Mucosa of gallbladder (tissue), 1 donor: ENCODE measurements at regions not wholly inside any gene's neighbourhood (a gene's known extent, or its start where the extent isn't known, plus 50 kb on each side); places are given as distances from the start of the nearest gene placed in this dataset.
"Not testable (repeated sequence)": the region's sequence is repeated elsewhere in the genome, so short reads cannot be mapped to it uniquely, and the experiment has no call there.

Source experiments
- DNase-seq: peaks from one replicate; pipeline ENCODE4 v3.0.0-alpha.2; 2020; ENCODE audit warnings: low spot score
- donor health status: DM: no; HTN: no; CAD: no.

DNA sequence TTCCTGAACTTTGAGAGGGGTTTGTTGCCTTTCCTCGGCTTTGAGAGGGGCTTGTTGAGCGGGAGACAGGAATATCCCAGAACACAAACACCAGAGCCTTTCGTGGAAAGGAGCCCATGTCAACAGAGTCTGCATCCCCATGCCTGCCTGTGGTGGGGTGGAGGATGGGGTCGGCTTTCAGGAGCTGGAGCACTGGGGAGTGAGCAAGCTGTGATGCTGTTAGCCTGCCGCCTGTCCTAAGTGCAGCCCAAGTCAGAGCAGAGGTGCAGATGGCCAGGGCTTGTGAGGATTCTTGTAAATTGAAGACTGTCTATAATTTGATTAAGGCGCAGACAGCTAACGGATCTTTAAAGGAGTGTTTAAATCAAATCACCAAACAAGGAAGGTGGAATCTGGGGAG, 103.3 kb upstream of the ANK2 start:
- no peak for DNase-seq

- no peak for DNase-seq
Observed at GRCh38 chr4:112947616-112948015, 101.8 kb upstream of the ANK2 start.

DNA sequence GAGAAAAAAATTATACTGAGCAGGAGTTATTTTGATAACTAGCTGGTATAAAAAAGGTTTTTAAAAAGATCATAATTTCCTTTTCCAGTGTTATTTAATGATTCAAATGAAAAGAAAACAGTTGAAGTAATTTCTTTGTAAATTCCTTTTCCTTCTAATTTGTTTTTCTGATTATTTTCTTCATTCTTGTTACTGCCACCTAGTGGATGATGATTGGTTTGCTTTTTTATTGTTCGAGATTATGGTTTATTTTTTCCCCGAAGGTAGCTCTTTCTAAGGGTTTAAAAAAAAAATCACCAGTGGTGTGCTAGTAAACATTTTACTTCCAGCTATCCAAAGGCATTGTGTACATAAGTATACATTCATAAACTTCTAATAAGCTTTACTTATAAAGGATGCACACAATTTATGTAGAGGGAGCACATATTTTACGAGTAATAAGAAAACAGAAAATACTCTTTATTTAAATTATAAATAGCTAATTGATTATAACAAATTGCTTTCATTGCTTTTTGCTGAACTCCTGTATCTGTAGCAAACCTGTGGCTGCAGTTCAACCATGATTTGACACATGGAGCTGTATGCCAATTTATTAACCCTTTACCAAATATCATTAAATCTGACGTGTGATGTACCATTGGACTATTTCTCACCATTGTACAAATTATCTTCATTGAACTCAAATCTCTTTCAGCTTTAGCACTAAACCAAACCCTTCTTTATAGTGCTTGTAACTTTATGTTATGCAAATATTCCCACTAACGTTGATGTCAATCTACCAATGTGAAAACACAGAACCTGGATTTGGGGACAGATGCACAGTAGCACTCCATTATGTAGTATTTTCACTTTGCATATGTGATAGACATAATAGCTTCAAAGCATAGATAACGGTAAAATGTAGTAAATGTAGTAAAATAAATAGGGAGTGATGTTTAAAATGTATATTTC, 97.8 kb upstream of the ANK2 start:
- no peak for DNase-seq

- no peak for DNase-seq
Observed at GRCh38 chr4:112952313-112952700, 97.1 kb upstream of the ANK2 start.

DNA sequence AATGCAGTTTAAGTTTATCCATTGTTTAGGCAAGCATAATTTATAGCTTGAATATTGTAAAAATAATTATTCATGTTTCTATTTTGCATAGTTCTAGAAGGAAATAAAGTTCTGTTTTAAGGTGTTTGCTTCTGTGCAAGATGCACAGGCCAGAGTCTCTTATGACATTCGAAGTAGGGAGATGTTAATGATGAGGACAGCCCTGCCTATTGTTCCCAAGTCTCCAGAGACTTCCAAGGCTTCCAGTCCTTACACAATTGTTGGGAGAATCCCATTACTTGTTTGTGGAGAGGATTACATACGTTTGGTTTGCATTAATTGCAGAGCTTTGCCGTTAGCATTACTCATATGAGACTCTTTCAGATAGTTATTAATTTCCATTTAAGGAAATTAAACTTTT, 96.2 kb upstream of the ANK2 start:
- no peak for DNase-seq

DNA sequence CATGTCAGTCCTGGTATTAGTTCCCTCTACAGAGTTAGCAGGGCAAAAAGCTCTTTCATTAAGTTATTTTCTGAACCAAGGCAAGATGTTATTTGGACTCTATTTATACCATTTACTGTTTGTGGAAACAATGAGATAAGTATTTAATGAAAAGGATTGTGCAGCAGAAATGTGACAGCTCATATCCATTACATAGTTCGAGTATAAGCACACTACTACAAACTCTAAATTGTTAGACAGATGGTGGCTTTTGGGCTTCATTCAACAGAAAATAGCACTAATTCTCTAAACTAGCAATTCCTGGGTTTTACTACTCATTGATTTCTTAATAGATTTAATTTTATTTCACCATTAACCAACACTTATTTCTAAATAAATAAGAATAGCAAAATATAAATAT, 95.2 kb upstream of the ANK2 start:
- no peak for DNase-seq

GRCh38 chr4:112956484-112956896, 93.0 kb upstream of the ANK2 start:
- DNase-seq: no peak

- not testable (repeated sequence) for DNase-seq
Observed at GRCh38 chr4:112957764-112958163, 91.7 kb upstream of the ANK2 start.

- no peak for DNase-seq
Observed at GRCh38 chr4:112966701-112967488, 82.6 kb upstream of the ANK2 start.

DNA sequence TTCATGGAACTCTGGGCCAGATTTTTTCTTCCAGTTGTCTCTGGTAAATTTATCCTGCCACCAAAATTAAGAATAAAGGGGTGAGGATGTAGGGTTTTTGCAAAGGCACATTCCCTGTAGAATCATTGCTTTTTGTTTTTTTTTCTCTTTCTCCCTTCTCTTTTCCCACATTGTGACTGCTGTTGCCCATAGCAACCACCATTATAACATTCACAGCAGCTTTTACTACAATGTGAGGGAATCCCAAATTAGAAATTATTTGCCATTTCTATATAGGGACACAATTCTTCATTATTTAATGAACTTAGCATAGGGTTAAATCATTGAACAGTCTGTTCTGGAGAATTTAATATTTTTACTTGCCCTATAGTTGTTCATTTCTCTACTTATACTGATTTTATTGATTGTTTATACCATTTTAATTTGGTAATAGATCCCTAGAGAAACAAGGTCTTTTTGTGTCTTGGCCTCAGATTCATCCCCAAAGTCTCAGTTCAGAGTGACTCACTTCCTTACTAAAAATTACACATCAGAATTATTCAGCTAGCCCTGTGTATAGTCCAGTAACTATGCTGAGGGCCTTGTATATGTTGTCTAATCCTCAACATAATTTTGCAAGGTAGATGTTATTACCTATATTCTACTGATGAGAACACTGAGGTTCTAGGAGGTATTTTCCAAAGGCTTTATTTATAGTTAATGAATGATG, 80.8 kb upstream of the ANK2 start:
- no peak for DNase-seq

- DNase-seq: no peak
Observed at GRCh38 chr4:112970903-112971302, 78.5 kb upstream of the ANK2 start.

GRCh38 chr4:112973750-112974251, 75.7 kb upstream of the ANK2 start:
- DNase-seq: no peak

- no peak for DNase-seq
Observed at GRCh38 chr4:112975567-112976355, 73.7 kb upstream of the ANK2 start.

DNA sequence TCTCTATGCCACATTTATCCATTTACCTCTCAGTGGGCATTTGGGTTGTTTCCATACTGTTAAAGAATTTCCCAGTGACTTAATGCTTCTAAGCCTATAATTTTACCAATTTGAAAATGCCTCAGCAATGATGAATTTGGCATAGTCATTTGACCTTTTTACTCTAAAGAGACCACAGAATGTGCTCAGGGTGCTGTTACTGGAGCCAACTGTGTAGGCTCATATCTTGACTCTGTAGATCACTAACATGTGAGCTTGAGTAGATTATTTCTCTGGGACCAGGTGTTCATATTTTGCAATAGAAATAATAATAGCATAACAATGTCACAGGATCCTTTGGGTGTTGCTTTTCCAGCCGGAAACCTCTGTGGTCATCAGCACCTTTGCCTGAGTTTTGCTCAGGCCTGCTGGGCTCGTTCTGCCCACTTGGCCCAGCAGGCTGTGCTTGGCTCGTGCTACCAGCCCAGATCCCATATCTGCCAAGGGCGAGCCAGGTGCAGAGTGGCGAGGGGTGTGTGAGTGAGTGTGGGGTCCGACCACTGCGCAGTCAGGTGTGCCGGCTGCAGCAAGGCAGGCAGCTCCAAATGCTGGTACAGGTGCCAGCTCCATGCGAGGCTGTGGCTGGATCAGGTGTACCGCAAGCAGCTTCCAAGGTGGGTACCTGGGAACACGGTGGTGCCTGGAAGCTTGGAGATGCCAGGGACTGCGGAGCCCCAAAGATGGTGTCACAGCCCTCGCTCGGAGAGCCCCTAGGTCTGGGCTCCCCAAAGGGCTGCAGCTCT, 70.6 kb upstream of the ANK2 start:
- no peak for DNase-seq

GRCh38 chr4:112979881-112980421, 69.5 kb upstream of the ANK2 start:
- no peak for DNase-seq

DNA sequence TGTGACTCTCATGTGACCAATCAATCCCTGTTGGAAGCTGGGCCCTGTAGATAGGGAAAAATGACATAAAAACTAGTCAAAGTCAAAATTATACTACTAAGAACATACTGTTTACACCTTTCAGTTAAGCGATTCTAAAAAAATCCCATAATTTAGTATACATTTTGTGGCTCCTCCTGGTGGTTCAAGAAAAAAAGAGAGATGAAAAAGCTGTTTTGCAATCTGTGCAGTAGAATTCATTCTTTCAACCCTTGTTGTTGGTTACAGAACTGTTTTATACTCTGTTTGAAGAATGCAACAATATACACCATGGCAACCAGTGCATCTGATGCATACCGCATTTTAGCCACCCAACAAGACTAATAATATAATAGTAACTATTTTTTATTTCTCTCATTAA, 66.8 kb upstream of the ANK2 start:
- no peak for DNase-seq

GRCh38 chr4:112994732-112995464, 54.6 kb upstream of the ANK2 start:
- no peak for DNase-seq
